GM12878 (cell line): ENCODE measurements at regions not wholly inside any gene's neighbourhood (a gene's known extent, or its start where the extent isn't known, plus 50 kb on each side); places are given as distances from the start of the nearest gene placed in this dataset.

Experiments
- ATAC-seq: fragments of 200-7000 bp; cut with Tn5 transposase; 3 replicates; pipeline ENCODE4 v1.9.1; 2020; ENCODE audit warnings: mild to moderate bottlenecking, moderate library complexity
- BruUV-seq: library from RNA; stranded (reverse); fragments of 400-500 nt; replicated peaks from 2 replicates; lab custom pipeline; 2021; lab: Mats Ljungman, UMichigan
- CTCF ChIA-PET: fragments of 300-600 bp; sonication (Branson Sonifier 250); formaldehyde crosslinking; extraction: SDS; loops from one replicate; lab custom pipeline; 2021; ENCODE audit warnings: inconsistent platforms; lab: Yijun Ruan, JAX
- POLR2A ChIA-PET: fragments of 350-600 bp; formaldehyde crosslinking; extraction: SDS; loops from one replicate; lab custom pipeline; 2021; ENCODE audit warnings: inconsistent platforms; lab: Charles Lee
- RAD21 ChIA-PET: fragments of 300-600 bp; sonication (Branson Sonifier 250); formaldehyde crosslinking; loops from one replicate; lab custom pipeline; 2023; ENCODE audit warnings: antibody characterized with exemption; ENCODE audit not compliant: unreplicated experiment; lab: Charles Lee
- SMC1A ChIA-PET: fragments of 300-600 bp; sonication (Branson Sonifier 250); formaldehyde crosslinking; loops from one replicate; lab custom pipeline; 2023; ENCODE audit not compliant: unreplicated experiment, uncharacterized antibody; lab: Charles Lee
- DNase-seq: peaks from one replicate; pipeline ENCODE4 v3.0.0-alpha.2; 2011; ENCODE audit warnings: low read depth, low spot score
- FAIRE-seq: peaks from 3 replicates; lab custom pipeline; 2011; peaks lifted over from hg19 to GRCh38; lab: Jason Lieb, UNC
- H2AFZ ChIP-seq: 2 replicates; pipeline ENCODE4 v1.6.0; 2011; ENCODE audit warnings: low read depth, low read length, control low read depth; ENCODE audit not compliant: control insufficient read depth
- H3K27ac ChIP-seq: 2 replicates; pipeline ENCODE4 v1.5.1; 2011; ENCODE audit warnings: control low read depth; ENCODE audit not compliant: control insufficient read depth, insufficient read depth
- H3K27me3 ChIP-seq, 2 experiments: replicated peaks in 1 of 2; 2 replicates each; pipeline versions ENCODE4 v1.6.0 to v1.6.1; 2011; ENCODE audit warnings: low read length in 1 of 2; ENCODE audit not compliant: control insufficient read depth in 2 of 2, insufficient read depth in 2 of 2
- H3K36me3 ChIP-seq, 2 experiments: 2 replicates each; pipeline ENCODE4 v1.5.1; 2011; ENCODE audit warnings: low read length in 1 of 2; ENCODE audit not compliant: control insufficient read depth in 2 of 2, insufficient read depth in 2 of 2
- H3K4me1 ChIP-seq: 2 replicates; pipeline ENCODE4 v1.6.1; 2011; ENCODE audit warnings: mild to moderate bottlenecking, low read length, moderate library complexity, mixed read lengths; ENCODE audit not compliant: control insufficient read depth, insufficient read depth
- H3K4me2 ChIP-seq: 2 replicates; pipeline ENCODE4 v1.6.0; 2011; ENCODE audit warnings: control low read depth; ENCODE audit not compliant: control insufficient read depth, insufficient read depth
- H3K4me3 ChIP-seq: fragments of 200-600 bp; sonication (generic); 2 replicates; pipeline ENCODE4 v1.5.1; 2016
- H3K79me2 ChIP-seq: 2 replicates; pipeline ENCODE4 v1.6.0; 2011; ENCODE audit warnings: low read length; ENCODE audit not compliant: control insufficient read depth, insufficient read depth
- H3K9ac ChIP-seq: 2 replicates; pipeline ENCODE4 v1.8.0; 2011; ENCODE audit warnings: low read length, control low read depth, mixed read lengths; ENCODE audit not compliant: control insufficient read depth, insufficient read depth
- H3K9me3 ChIP-seq: replicated peaks from 3 replicates; pipeline ENCODE4 v1.5.1; 2011; ENCODE audit warnings: mild to moderate bottlenecking, low read length; ENCODE audit not compliant: control insufficient read depth, insufficient read depth
- H4K20me1 ChIP-seq: 2 replicates; pipeline ENCODE4 v1.6.0; 2011; ENCODE audit not compliant: control insufficient read depth, insufficient read depth
- BMI1 ChIP-seq: fragments of 450-650 bp; IDR thresholded peaks from 2 replicates; pipeline ENCODE4 v1.6.1; 2016; ENCODE audit warnings: mild to moderate bottlenecking, moderate library complexity, borderline replicate concordance
- BRCA1 ChIP-seq: IDR thresholded peaks from 2 replicates; pipeline ENCODE4 v1.6.1; 2011; ENCODE audit warnings: low read depth, low read length, improper control_type of control experiment
- EGR1 ChIP-seq, 2 experiments: IDR thresholded peaks; 1 replicate in 1 of 2; 2 replicates in 1 of 2; pipeline ENCODE4 v1.6.1; 2011 to 2012; ENCODE audit warnings: low read depth in 2 of 2, low read length in 2 of 2, borderline replicate concordance in 1 of 2, mild to moderate bottlenecking in 1 of 2, moderate library complexity in 1 of 2
- JUND ChIP-seq: IDR thresholded peaks from 2 replicates; pipeline ENCODE4 v1.6.1; 2012; ENCODE audit warnings: low read depth, mild to moderate bottlenecking, low read length, improper control_type of control experiment, moderate library complexity
- RELA ChIP-seq: fragments of 450-650 bp; IDR thresholded peaks from 2 replicates; pipeline ENCODE4 v1.8.0; 2014; ENCODE audit warnings: borderline replicate concordance; ENCODE audit not compliant: partially characterized antibody
- YY1 ChIP-seq: IDR thresholded peaks from 2 replicates; pipeline ENCODE4 v1.6.1; 2011; ENCODE audit warnings: low read depth, mild to moderate bottlenecking, low read length
- ZBED1 ChIP-seq: IDR thresholded peaks from 2 replicates; pipeline ENCODE4 v1.6.1; 2016; ENCODE audit warnings: borderline replicate concordance
- ZNF207 ChIP-seq: fragments of 450-650 bp; IDR thresholded peaks from 2 replicates; pipeline ENCODE4 v1.6.1; 2014; ENCODE audit warnings: antibody characterized with exemption, mild to moderate bottlenecking, borderline replicate concordance
- ZNF24 ChIP-seq: fragments of 450-650 bp; IDR thresholded peaks from 2 replicates; pipeline ENCODE4 v1.6.1; 2017; ENCODE audit warnings: antibody characterized with exemption, mild to moderate bottlenecking
- ZNF384 ChIP-seq: IDR thresholded peaks from 2 replicates; pipeline ENCODE4 v1.6.1; 2012; ENCODE audit warnings: low read depth, mild to moderate bottlenecking, low read length, improper control_type of control experiment, borderline replicate concordance
- WGBS: methylation state at CpG from one replicate; pipeline ENCODE4 v1.1.6; 2016; ENCODE audit warnings: low lambda C conversion rate; ENCODE audit not compliant: insufficient replicate concordance, insufficient coverage; ENCODE audit errors: missing lambda C conversion rate; 5-methylcytosine and 5-hydroxymethylcytosine counted together
- in situ Hi-C: fragments of 300-500 bp; cut with MboI; formaldehyde crosslinking; loops from 9 replicates; pipeline ENCODE4 v1.14.3; 2018; ENCODE audit warnings: mixed read lengths
- intact Hi-C: fragments of 100-400 bp; cut with micrococcal nuclease; formaldehyde crosslinking; loops from one replicate; pipeline ENCODE4 v1.14.2; 2022; ENCODE audit not compliant: unreplicated experiment
- TF ChIP-seq, protein P1 (sequence below): fragments of 450-650 bp; IDR thresholded peaks from 2 replicates; pipeline ENCODE4 v1.6.1; 2016; ENCODE audit warnings: mild to moderate bottlenecking, moderate library complexity, borderline replicate concordance

DNA sequence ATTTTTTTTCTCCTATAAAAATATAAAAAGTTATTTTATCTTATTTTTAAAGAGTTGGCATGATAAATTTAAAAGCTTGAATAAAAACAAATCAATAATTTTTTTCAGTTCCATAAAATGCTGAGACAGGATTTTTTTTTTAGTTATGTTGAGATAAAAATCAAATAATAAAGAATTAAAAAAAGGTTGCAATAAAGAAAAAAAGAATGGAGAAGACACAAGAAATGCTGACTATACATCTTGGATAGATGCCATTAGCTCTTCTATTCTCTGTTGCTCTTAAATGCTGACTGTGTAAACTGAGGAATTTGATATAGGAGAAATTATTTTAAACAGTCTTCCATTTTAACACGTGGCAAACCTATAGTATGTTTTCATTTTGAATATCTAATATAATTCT, 2298.5 kb downstream of the MRPL39 start:
- H3K4me1 ChIP-seq: no peaks in the 10 kb centered on the region
- H3K27ac ChIP-seq: no peak overlapping the region
- WGBS: 0% methylated on average over 1 of the region's 1 CpG
- no peak overlapping the region for H3K4me3 ChIP-seq
- ATAC-seq (no peak), DNase-seq (no peak), FAIRE-seq (no peak)
- in situ Hi-C loops: no loop called here
- CTCF ChIA-PET: no interaction called here
- POLR2A ChIA-PET: no interaction called here
- H3K9me3 ChIP-seq: no peaks in the 10 kb centered on the region
- RAD21 ChIA-PET: no interaction called here
- SMC1A ChIA-PET: no interaction called here
- H3K36me3 ChIP-seq: no peaks in the 10 kb centered on the region
- intact Hi-C loops: no loop called here
- H4K20me1 ChIP-seq: no peaks in the 10 kb centered on the region
- no peak overlapping the region for H3K4me2 ChIP-seq
- no peak overlapping the region for H3K9ac ChIP-seq
- no TSS peak for BruUV-seq
- H3K79me2 ChIP-seq: no peaks in the 10 kb centered on the region
- H3K27me3 ChIP-seq: no peaks in the 10 kb centered on the region
- no peak for TF ChIP-seq BRCA1
- TF ChIP-seq JUND: no peak
- no peak for TF ChIP-seq ZNF384
- TF ChIP-seq ZNF24: no peak
- TF ChIP-seq ZNF207: no peak
- TF ChIP-seq, protein P1, sequence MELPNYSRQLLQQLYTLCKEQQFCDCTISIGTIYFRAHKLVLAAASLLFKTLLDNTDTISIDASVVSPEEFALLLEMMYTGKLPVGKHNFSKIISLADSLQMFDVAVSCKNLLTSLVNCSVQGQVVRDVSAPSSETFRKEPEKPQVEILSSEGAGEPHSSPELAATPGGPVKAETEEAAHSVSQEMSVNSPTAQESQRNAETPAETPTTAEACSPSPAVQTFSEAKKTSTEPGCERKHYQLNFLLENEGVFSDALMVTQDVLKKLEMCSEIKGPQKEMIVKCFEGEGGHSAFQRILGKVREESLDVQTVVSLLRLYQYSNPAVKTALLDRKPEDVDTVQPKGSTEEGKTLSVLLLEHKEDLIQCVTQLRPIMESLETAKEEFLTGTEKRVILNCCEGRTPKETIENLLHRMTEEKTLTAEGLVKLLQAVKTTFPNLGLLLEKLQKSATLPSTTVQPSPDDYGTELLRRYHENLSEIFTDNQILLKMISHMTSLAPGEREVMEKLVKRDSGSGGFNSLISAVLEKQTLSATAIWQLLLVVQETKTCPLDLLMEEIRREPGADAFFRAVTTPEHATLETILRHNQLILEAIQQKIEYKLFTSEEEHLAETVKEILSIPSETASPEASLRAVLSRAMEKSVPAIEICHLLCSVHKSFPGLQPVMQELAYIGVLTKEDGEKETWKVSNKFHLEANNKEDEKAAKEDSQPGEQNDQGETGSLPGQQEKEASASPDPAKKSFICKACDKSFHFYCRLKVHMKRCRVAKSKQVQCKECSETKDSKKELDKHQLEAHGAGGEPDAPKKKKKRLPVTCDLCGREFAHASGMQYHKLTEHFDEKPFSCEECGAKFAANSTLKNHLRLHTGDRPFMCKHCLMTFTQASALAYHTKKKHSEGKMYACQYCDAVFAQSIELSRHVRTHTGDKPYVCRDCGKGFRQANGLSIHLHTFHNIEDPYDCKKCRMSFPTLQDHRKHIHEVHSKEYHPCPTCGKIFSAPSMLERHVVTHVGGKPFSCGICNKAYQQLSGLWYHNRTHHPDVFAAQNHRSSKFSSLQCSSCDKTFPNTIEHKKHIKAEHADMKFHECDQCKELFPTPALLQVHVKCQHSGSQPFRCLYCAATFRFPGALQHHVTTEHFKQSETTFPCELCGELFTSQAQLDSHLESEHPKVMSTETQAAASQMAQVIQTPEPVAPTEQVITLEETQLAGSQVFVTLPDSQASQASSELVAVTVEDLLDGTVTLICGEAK: no peak
- no peak for TF ChIP-seq BMI1
- TF ChIP-seq RELA: no peak
- no peak for TF ChIP-seq EGR1 (IDR thresholded peaks at IDR 0.05; ENCODE audit: borderline replicate concordance in 1 of 2, low read depth in 2 of 2, low read length in 2 of 2)
- no peak for TF ChIP-seq ZBED1
- no peak for TF ChIP-seq YY1
- no peak overlapping the region for H2AFZ ChIP-seq
